ENCODE measurements at regions not wholly inside any gene's neighbourhood (a gene's known extent, or its start where the extent isn't known, plus 50 kb on each side); places are given as distances from the start of the nearest gene placed in this dataset.

GRCh38 chr6:126480268-126480667 is 140.4 kb downstream of the CENPW start:
- peaks cover 5 to 6% of the 10 kb centered on the region in 2 donors for H3K9me3 Mint-ChIP-seq

GRCh38 chr6:126481319-126481718 is 141.4 kb downstream of the CENPW start:
- peaks cover 3% of the 10 kb centered on the region for H3K9me3 ChIP-seq (ENCODE audit: control insufficient read depth, insufficient read depth, low read length)
- H3K27me3 ChIP-seq (ENCODE audit: control insufficient read depth, insufficient read depth, low read length), result no peaks in the 10 kb centered on the region
- 100% methylated on average over 1 of the region's 1 CpG for WGBS (ENCODE audit: insufficient coverage)
- H3K4me1 ChIP-seq (ENCODE audit: control insufficient read depth, insufficient read depth, low read length), result no peaks in the 10 kb centered on the region
- intact Hi-C loops (cut with micrococcal nuclease), result no loop called here
- H3K36me3 ChIP-seq (ENCODE audit: control insufficient read depth, insufficient read depth, low read length), result no peaks in the 10 kb centered on the region
- TF ChIP-seq CTCF (IDR thresholded peaks at IDR 0.05), result no peak
- ATAC-seq (no peak), DNase-seq (no peak)
- no peak overlapping the region for H3K27ac ChIP-seq (ENCODE audit: low read length)
- no peak overlapping the region for H3K4me3 Mint-ChIP-seq
- no peak overlapping the region for H3K4me3 ChIP-seq (ENCODE audit: low read length)
- H3K4me1 Mint-ChIP-seq, result no peaks in the 10 kb centered on the region
- no peaks in the 10 kb centered on the region for H3K27me3 Mint-ChIP-seq (ENCODE audit: low read depth in 2 of 2)
- no peaks in the 10 kb centered on the region for H3K36me3 Mint-ChIP-seq
- peaks cover 5 to 9% of the 10 kb centered on the region in 2 donors for H3K9me3 Mint-ChIP-seq
- no peak overlapping the region for H3K27ac Mint-ChIP-seq

More at GRCh38 chr6:126480268-126480667, 140.4 kb downstream of the CENPW start:
- no peak overlapping the region for H3K27ac ChIP-seq (ENCODE audit: low read length)
- no peaks in the 10 kb centered on the region for H3K36me3 Mint-ChIP-seq
- 80% methylated on average over 1 of the region's 2 CpGs for WGBS (ENCODE audit: insufficient coverage)
- H3K36me3 ChIP-seq (ENCODE audit: control insufficient read depth, insufficient read depth, low read length), result no peaks in the 10 kb centered on the region
- no peak overlapping the region for H3K27ac Mint-ChIP-seq
- H3K27me3 Mint-ChIP-seq (ENCODE audit: low read depth in 2 of 2), result no peaks in the 10 kb centered on the region
- no peaks in the 10 kb centered on the region for H3K4me1 ChIP-seq (ENCODE audit: control insufficient read depth, insufficient read depth, low read length)
- no peak overlapping the region for H3K4me3 ChIP-seq (ENCODE audit: low read length)
- DNase-seq (no peak), ATAC-seq (no peak)
- TF ChIP-seq CTCF (IDR thresholded peaks at IDR 0.05), result no peak
- peaks cover 3% of the 10 kb centered on the region for H3K9me3 ChIP-seq (ENCODE audit: control insufficient read depth, insufficient read depth, low read length)
- H3K27me3 ChIP-seq (ENCODE audit: control insufficient read depth, insufficient read depth, low read length), result no peaks in the 10 kb centered on the region
- intact Hi-C loops (cut with micrococcal nuclease), result no loop called here
- H3K4me3 Mint-ChIP-seq, result no peak overlapping the region
- H3K4me1 Mint-ChIP-seq, result no peaks in the 10 kb centered on the region

- H3K9me3 ChIP-seq (ENCODE audit: control insufficient read depth, insufficient read depth, low read length), result peaks cover 4% of the 10 kb centered on the region
- H3K4me1 ChIP-seq (ENCODE audit: control insufficient read depth, insufficient read depth, low read length), result no peaks in the 10 kb centered on the region
- H3K36me3 ChIP-seq (ENCODE audit: control insufficient read depth, insufficient read depth, low read length), result no peaks in the 10 kb centered on the region
- no peak for DNase-seq
- no peaks in the 10 kb centered on the region for H3K36me3 Mint-ChIP-seq
- no peaks in the 10 kb centered on the region for H3K27me3 Mint-ChIP-seq (ENCODE audit: low read depth in 2 of 2)
- ATAC-seq, result no peak
- no peak overlapping the region for H3K4me3 ChIP-seq (ENCODE audit: low read length)
- intact Hi-C loops (cut with micrococcal nuclease), result no loop called here
- no peaks in the 10 kb centered on the region for H3K27me3 ChIP-seq (ENCODE audit: control insufficient read depth, insufficient read depth, low read length)
- no peak overlapping the region for H3K27ac ChIP-seq (ENCODE audit: low read length)
- no peaks in the 10 kb centered on the region for H3K4me1 Mint-ChIP-seq
- H3K27ac Mint-ChIP-seq, result no peak overlapping the region
- WGBS (ENCODE audit: insufficient coverage), result 98% methylated on average over 9 of the region's 9 CpGs
- H3K9me3 Mint-ChIP-seq, result peaks cover 11 to 23% of the 10 kb centered on the region in 2 donors
- TF ChIP-seq CTCF (IDR thresholded peaks at IDR 0.05), result no peak
- no peak overlapping the region for H3K4me3 Mint-ChIP-seq
These were observed 164.9 kb downstream of the CENPW start for GRCh38 chr6:126504792-126505191.

- Histone ChIP-seq H3K9me3 (ENCODE audit: control insufficient read depth, insufficient read depth, low read length) (no peaks in the 10 kb centered on the region), H3K27me3 (ENCODE audit: control insufficient read depth, insufficient read depth, low read length) (no peaks in the 10 kb centered on the region), H3K36me3 (ENCODE audit: control insufficient read depth, insufficient read depth, low read length) (no peaks in the 10 kb centered on the region), H3K4me3 (ENCODE audit: low read length) (no peak overlapping the region), H3K4me1 (ENCODE audit: control insufficient read depth, insufficient read depth, low read length) (no peaks in the 10 kb centered on the region), H3K27ac (ENCODE audit: low read length) (no peak overlapping the region)
- ATAC-seq (no peak), DNase-seq (no peak)
- no peak overlapping the region for H3K4me3 Mint-ChIP-seq
- TF ChIP-seq CTCF (IDR thresholded peaks at IDR 0.05), result no peak
- intact Hi-C loops (cut with micrococcal nuclease), result no loop called here
- H3K36me3 Mint-ChIP-seq, result no peaks in the 10 kb centered on the region
- WGBS (ENCODE audit: insufficient coverage), result 67% methylated on average over 1 of the region's 1 CpG
- peaks cover 7 to 10% of the 10 kb centered on the region in 2 donors for H3K9me3 Mint-ChIP-seq
- H3K27ac Mint-ChIP-seq, result no peak overlapping the region
- no peaks in the 10 kb centered on the region for H3K4me1 Mint-ChIP-seq
- no peaks in the 10 kb centered on the region for H3K27me3 Mint-ChIP-seq (ENCODE audit: low read depth in 2 of 2)
These were observed 173.3 kb downstream of the CENPW start for GRCh38 chr6:126513198-126513597.
